H1 (cell line): ENCODE measurements at regions not wholly inside any gene's neighbourhood (a gene's known extent, or its start where the extent isn't known, plus 50 kb on each side); places are given as distances from the start of the nearest gene placed in this dataset.

Source experiments
- CBX8 ChIP-seq: fragments of 300-800, 300-1000 bp; sonication (generic); IDR thresholded peaks from 2 replicates; pipeline ENCODE4 v1.7.1; 2016; ENCODE audit warnings: low read depth, low read length, borderline replicate concordance
- CHD7 ChIP-seq: fragments of 300-600 bp; sonication (generic); IDR thresholded peaks from 2 replicates; pipeline ENCODE4 v1.7.1; 2012; ENCODE audit warnings: low read length, moderate library complexity, mild to moderate bottlenecking, inconsistent platforms; ENCODE audit not compliant: insufficient replicate concordance
- EP300 ChIP-seq, 2 experiments: IDR thresholded peaks; 1 replicate in 1 of 2; 2 replicates in 1 of 2; pipeline ENCODE4 v1.6.1; 2011 to 2012; ENCODE audit warnings: low read depth in 2 of 2, low read length in 2 of 2, mild to moderate bottlenecking in 2 of 2, borderline replicate concordance in 1 of 2, inconsistent platforms in 1 of 2, moderate library complexity in 1 of 2
- EZH2 ChIP-seq: fragments of 200-600 bp; sonication (generic); IDR thresholded peaks from 2 replicates; pipeline ENCODE4 v1.7.1; 2012; ENCODE audit warnings: low read depth, mild to moderate bottlenecking, moderate library complexity, low read length, inconsistent platforms; ENCODE audit not compliant: severe bottlenecking
- JUND ChIP-seq: IDR thresholded peaks from 2 replicates; pipeline ENCODE4 v1.6.1; 2011; ENCODE audit warnings: mild to moderate bottlenecking, improper control_type of control experiment, low read length
- SIX5 ChIP-seq: IDR thresholded peaks from 2 replicates; pipeline ENCODE4 v1.6.1; 2011; ENCODE audit warnings: mild to moderate bottlenecking, low read depth, low read length
- SUZ12 ChIP-seq: fragments of 200-600 bp; sonication (generic); IDR thresholded peaks from 2 replicates; pipeline ENCODE4 v1.6.1; 2012; ENCODE audit warnings: mild to moderate bottlenecking, inconsistent platforms, low read length, moderate library complexity, mixed read lengths
- TAF7 ChIP-seq: optimal IDR thresholded peaks from 2 replicates; pipeline ENCODE3; 2011; ENCODE audit warnings: low read depth, mild to moderate bottlenecking, inconsistent platforms, low read length, moderate library complexity, borderline replicate concordance

GRCh38 chr3:147760085-147760484, 350.9 kb downstream of the ZIC1 start (continued):
- no peak for TF ChIP-seq CHD7
- no peak for TF ChIP-seq EZH2
- no peak for TF ChIP-seq JUND
- TF ChIP-seq TAF7, result no peak
- TF ChIP-seq CBX8, result no peak
- no peak for TF ChIP-seq SIX5
- no peak for TF ChIP-seq SUZ12
- TF ChIP-seq EP300 (IDR thresholded peaks at IDR 0.05; ENCODE audit: borderline replicate concordance in 1 of 2, low read depth in 2 of 2, low read length in 2 of 2), result no peak
